ENCODE measurements at regions not wholly inside any gene's neighbourhood (a gene's known extent, or its start where the extent isn't known, plus 50 kb on each side); places are given as distances from the start of the nearest gene placed in this dataset.

DNA sequence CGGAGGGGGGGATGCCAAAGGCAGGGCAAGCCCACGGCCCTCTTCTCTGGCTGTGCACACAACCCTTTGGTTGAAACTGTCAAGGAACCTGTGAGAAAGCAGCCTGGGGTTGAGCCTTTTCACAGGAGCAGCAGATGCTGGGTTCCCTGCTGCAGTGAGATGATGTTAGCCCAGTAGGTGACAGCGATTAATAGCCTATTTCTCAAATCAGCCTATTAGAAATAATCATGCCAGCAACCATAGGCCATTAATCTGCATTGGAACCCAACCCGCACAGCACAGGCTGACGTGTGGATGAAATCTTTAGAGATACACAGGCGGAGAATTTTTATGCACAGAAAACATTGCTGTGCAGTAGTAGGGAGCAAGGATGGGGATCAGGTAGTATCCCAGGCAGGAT is 637.5 kb downstream of the AJAP1 start:
- Histone ChIP-seq H3K27ac (no peak overlapping the region), H3K9me3 (no peaks in the 10 kb centered on the region), H3K4me1 (no peaks in the 10 kb centered on the region), H3K36me3 (no peaks in the 10 kb centered on the region), H3K27me3 (peaks cover 0 to 51% of the 10 kb centered on the region in 2 donors), H3K4me3 (no peak overlapping the region)
- no peak for TF ChIP-seq POLR2A (IDR thresholded peaks at IDR 0.05)
- TF ChIP-seq, protein P1, sequence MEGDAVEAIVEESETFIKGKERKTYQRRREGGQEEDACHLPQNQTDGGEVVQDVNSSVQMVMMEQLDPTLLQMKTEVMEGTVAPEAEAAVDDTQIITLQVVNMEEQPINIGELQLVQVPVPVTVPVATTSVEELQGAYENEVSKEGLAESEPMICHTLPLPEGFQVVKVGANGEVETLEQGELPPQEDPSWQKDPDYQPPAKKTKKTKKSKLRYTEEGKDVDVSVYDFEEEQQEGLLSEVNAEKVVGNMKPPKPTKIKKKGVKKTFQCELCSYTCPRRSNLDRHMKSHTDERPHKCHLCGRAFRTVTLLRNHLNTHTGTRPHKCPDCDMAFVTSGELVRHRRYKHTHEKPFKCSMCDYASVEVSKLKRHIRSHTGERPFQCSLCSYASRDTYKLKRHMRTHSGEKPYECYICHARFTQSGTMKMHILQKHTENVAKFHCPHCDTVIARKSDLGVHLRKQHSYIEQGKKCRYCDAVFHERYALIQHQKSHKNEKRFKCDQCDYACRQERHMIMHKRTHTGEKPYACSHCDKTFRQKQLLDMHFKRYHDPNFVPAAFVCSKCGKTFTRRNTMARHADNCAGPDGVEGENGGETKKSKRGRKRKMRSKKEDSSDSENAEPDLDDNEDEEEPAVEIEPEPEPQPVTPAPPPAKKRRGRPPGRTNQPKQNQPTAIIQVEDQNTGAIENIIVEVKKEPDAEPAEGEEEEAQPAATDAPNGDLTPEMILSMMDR (IDR thresholded peaks at IDR 0.05): no peak
- intact Hi-C loops (cut with DNase I; ENCODE audit: low total_unique reads): no loop called here
- DNase-seq (ENCODE audit: low spot score in 2 of 2): no peak

- TF ChIP-seq, protein P1 (IDR thresholded peaks at IDR 0.05): no peak
- TF ChIP-seq POLR2A (IDR thresholded peaks at IDR 0.05) (no peak), POLR2AphosphoS5 (IDR thresholded peaks at IDR 0.05) (no peak)
- DNase-seq (ENCODE audit: low spot score in 2 of 2): no peak
- peaks cover 0 to 43% of the 10 kb centered on the region in 2 donors for H3K27me3 ChIP-seq
Measured at GRCh38 chr1:5287178-5288150, 633.1 kb downstream of the AJAP1 start.

GRCh38 chr1:5286244-5286643 is 631.8 kb downstream of the AJAP1 start:
- intact Hi-C loops (cut with DNase I; ENCODE audit: low total_unique reads): no loop called here
- Histone ChIP-seq H3K4me3 (no peak overlapping the region), H3K27me3 (peaks cover 0 to 37% of the 10 kb centered on the region in 2 donors), H3K4me1 (no peaks in the 10 kb centered on the region), H3K36me3 (no peaks in the 10 kb centered on the region), H3K9me3 (peaks cover 0 to 9% of the 10 kb centered on the region in 2 donors), H3K27ac (no peak overlapping the region)
- no peak for TF ChIP-seq POLR2A (IDR thresholded peaks at IDR 0.05)
- TF ChIP-seq POLR2AphosphoS5 (IDR thresholded peaks at IDR 0.05): no peak
- TF ChIP-seq, protein P1 (IDR thresholded peaks at IDR 0.05): no peak
- DNase-seq (ENCODE audit: low spot score in 2 of 2): no peak

More at GRCh38 chr1:5287178-5288150, 633.1 kb downstream of the AJAP1 start:
- H3K4me1 ChIP-seq: no peaks in the 10 kb centered on the region
- intact Hi-C loops (cut with DNase I; ENCODE audit: low total_unique reads): no loop called here
- no peak overlapping the region for H3K27ac ChIP-seq
- peaks cover 0 to 9% of the 10 kb centered on the region in 2 donors for H3K9me3 ChIP-seq
- no peaks in the 10 kb centered on the region for H3K36me3 ChIP-seq
- no peak overlapping the region for H3K4me3 ChIP-seq

- TF ChIP-seq POLR2AphosphoS5 (IDR thresholded peaks at IDR 0.05) (no peak), POLR2A (IDR thresholded peaks at IDR 0.05) (no peak)
- TF ChIP-seq, protein P1 (IDR thresholded peaks at IDR 0.05): no peak
- H3K36me3 ChIP-seq: no peaks in the 10 kb centered on the region
- no peak overlapping the region for H3K4me3 ChIP-seq
- H3K27ac ChIP-seq: no peak overlapping the region
- DNase-seq (ENCODE audit: low spot score in 2 of 2): no peak
- intact Hi-C loops (cut with DNase I; ENCODE audit: low total_unique reads): no loop called here
- no peaks in the 10 kb centered on the region for H3K4me1 ChIP-seq
- H3K9me3 ChIP-seq: peaks cover 0 to under 1% of the 10 kb centered on the region in 2 donors
- H3K27me3 ChIP-seq: peaks cover 0 to 24% of the 10 kb centered on the region in 2 donors
Measured at GRCh38 chr1:5274527-5274926, 620.1 kb downstream of the AJAP1 start.

Data from breast epithelium (tissue), 4 donors.